ENCODE measurements at regions not wholly inside any gene's neighbourhood (a gene's known extent, or its start where the extent isn't known, plus 50 kb on each side); places are given as distances from the start of the nearest gene placed in this dataset.
"Not testable (repeated sequence)": the region's sequence is repeated elsewhere in the genome, so short reads cannot be mapped to it uniquely, and the experiment has no call there.

- WGBS, 2 donors = 63 to 66% methylated on average over 4 of the region's 4 CpGs
- DNase-seq = no peak
- no peak for TF ChIP-seq CTCF (IDR thresholded peaks at IDR 0.05)
- no peak for TF ChIP-seq POLR2A (IDR thresholded peaks at IDR 0.05)
- Histone ChIP-seq H3K27me3 (no peaks in the 10 kb centered on the region), H3K4me3 (no peak overlapping the region), H3K9me3 (no peaks in the 10 kb centered on the region), H3K36me3 (no peaks in the 10 kb centered on the region), H3K27ac (no peak overlapping the region), H3K4me1 (no peaks in the 10 kb centered on the region)
- intact Hi-C loops (cut with DNase I) = no loop called here
These were observed 628.1 kb upstream of the CITED2 start for GRCh38 chr6:140002396-140003022.

GRCh38 chr6:140001821-140002341 lies 627.4 kb upstream of the CITED2 start:
- H3K27me3 ChIP-seq = no peaks in the 10 kb centered on the region
- H3K36me3 ChIP-seq = no peaks in the 10 kb centered on the region
- TF ChIP-seq CTCF (IDR thresholded peaks at IDR 0.05) = no peak
- no peak for TF ChIP-seq POLR2A (IDR thresholded peaks at IDR 0.05)
- 72 to 73% methylated on average over 5 of the region's 5 CpGs for WGBS, 2 donors
- no peak overlapping the region for H3K27ac ChIP-seq
- no peaks in the 10 kb centered on the region for H3K9me3 ChIP-seq
- H3K4me3 ChIP-seq = no peak overlapping the region
- H3K4me1 ChIP-seq = no peaks in the 10 kb centered on the region
- intact Hi-C loops (cut with DNase I) = no loop called here
- no peak for DNase-seq

- no peaks in the 10 kb centered on the region for H3K9me3 ChIP-seq
- no peaks in the 10 kb centered on the region for H3K4me1 ChIP-seq
- H3K36me3 ChIP-seq = no peaks in the 10 kb centered on the region
- H3K27ac ChIP-seq = no peak overlapping the region
- no peak overlapping the region for H3K4me3 ChIP-seq
- no peak for DNase-seq
- no peak for TF ChIP-seq CTCF (IDR thresholded peaks at IDR 0.05)
- TF ChIP-seq POLR2A (IDR thresholded peaks at IDR 0.05) = no peak
- 60 to 74% methylated on average over 2 of the region's 2 CpGs for WGBS, 2 donors
- intact Hi-C loops (cut with DNase I) = no loop called here
- H3K27me3 ChIP-seq = no peaks in the 10 kb centered on the region
These were observed 626.6 kb upstream of the CITED2 start for GRCh38 chr6:140001005-140001404.

GRCh38 chr6:139999661-140000060 lies 625.2 kb upstream of the CITED2 start:
- intact Hi-C loops (cut with DNase I); DNase-seq; H3K4me3 ChIP-seq; H3K36me3 ChIP-seq; H3K27me3 ChIP-seq; H3K4me1 ChIP-seq; H3K27ac ChIP-seq; H3K9me3 ChIP-seq: not testable (repeated sequence)
- WGBS, 2 donors = 100% methylated on average over 2 to 4 of the region's 18 CpGs

GRCh38 chr6:139998478-139998877 lies 624.0 kb upstream of the CITED2 start:
- H3K4me3 ChIP-seq; H3K4me1 ChIP-seq; H3K36me3 ChIP-seq; H3K27ac ChIP-seq; intact Hi-C loops (cut with DNase I); H3K9me3 ChIP-seq; H3K27me3 ChIP-seq; DNase-seq: not testable (repeated sequence)
- 91 to 94% methylated on average over 11 of the region's 11 CpGs for WGBS, 2 donors

GRCh38 chr6:139996253-139996834 lies 621.9 kb upstream of the CITED2 start:
- Histone ChIP-seq H3K27me3 (no peaks in the 10 kb centered on the region), H3K9me3 (no peaks in the 10 kb centered on the region), H3K27ac (no peak overlapping the region), H3K36me3 (no peaks in the 10 kb centered on the region), H3K4me1 (no peaks in the 10 kb centered on the region), H3K4me3 (no peak overlapping the region)
- WGBS, 2 donors = 77 to 79% methylated on average over 6 of the region's 6 CpGs
- intact Hi-C loops (cut with DNase I) = no loop called here
- no peak for DNase-seq
- TF ChIP-seq POLR2A (IDR thresholded peaks at IDR 0.05) = no peak
- no peak for TF ChIP-seq CTCF (IDR thresholded peaks at IDR 0.05)
